ENCODE measurements at regions not wholly inside any gene's neighbourhood (a gene's known extent, or its start where the extent isn't known, plus 50 kb on each side); places are given as distances from the start of the nearest gene placed in this dataset.

- no peaks in the 10 kb centered on the region for H4K20me1 ChIP-seq (ENCODE audit: low read depth, low read length)
- no peak overlapping the region for H3K27ac ChIP-seq (ENCODE audit: low read depth, low read length)
- TF ChIP-seq EZH2phosphoT487 (conservative IDR thresholded peaks at IDR 0.05; ENCODE audit: low read length): no peak
- TF ChIP-seq CTCF (IDR thresholded peaks at IDR 0.05; ENCODE audit: insufficient read depth, low read length, poor library complexity, severe bottlenecking): no peak
- H2AFZ ChIP-seq (ENCODE audit: low read depth, low read length, severe bottlenecking): no peak overlapping the region
- no peak overlapping the region for H3K4me2 ChIP-seq (ENCODE audit: low read depth, low read length, poor library complexity, severe bottlenecking)
- H3F3A ChIP-seq (ENCODE audit: insufficient read depth): no peaks in the 10 kb centered on the region
- no peaks in the 10 kb centered on the region for H3K27me3 ChIP-seq (ENCODE audit: low read length)
- no peaks in the 10 kb centered on the region for H3K9me3 ChIP-seq (ENCODE audit: insufficient read depth, low read length)
- no peaks in the 10 kb centered on the region for H3K79me2 ChIP-seq (ENCODE audit: insufficient read depth, low read length)
- no peaks in the 10 kb centered on the region for H3K9me2 ChIP-seq (replicated peaks; ENCODE audit: insufficient read depth, low read length)
- H3K4me3 ChIP-seq (ENCODE audit: insufficient read depth, low read length, poor library complexity, severe bottlenecking): no peak overlapping the region
- no peak overlapping the region for H3K9ac ChIP-seq (ENCODE audit: low read length)
- no peaks in the 10 kb centered on the region for H3K36me3 ChIP-seq (ENCODE audit: low read length)
Measured at GRCh38 chr16:5188318-5188988, 90.9 kb upstream of the EEF2KMT start.

GRCh38 chr16:5187402-5187952, 89.9 kb upstream of the EEF2KMT start:
- Histone ChIP-seq H3K9ac (ENCODE audit: low read length) (no peak overlapping the region), H3K4me3 (ENCODE audit: insufficient read depth, low read length, poor library complexity, severe bottlenecking) (no peak overlapping the region), H4K20me1 (ENCODE audit: low read depth, low read length) (no peaks in the 10 kb centered on the region), H3K9me2 (replicated peaks; ENCODE audit: insufficient read depth, low read length) (no peaks in the 10 kb centered on the region), H3K9me3 (ENCODE audit: insufficient read depth, low read length) (no peaks in the 10 kb centered on the region), H3K4me2 (ENCODE audit: low read depth, low read length, poor library complexity, severe bottlenecking) (no peak overlapping the region), H3K27me3 (ENCODE audit: low read length) (no peaks in the 10 kb centered on the region), H3K79me2 (ENCODE audit: insufficient read depth, low read length) (no peaks in the 10 kb centered on the region), H2AFZ (ENCODE audit: low read depth, low read length, severe bottlenecking) (no peak overlapping the region), H3K36me3 (ENCODE audit: low read length) (no peaks in the 10 kb centered on the region), H3F3A (ENCODE audit: insufficient read depth) (no peaks in the 10 kb centered on the region), H3K27ac (ENCODE audit: low read depth, low read length) (no peak overlapping the region)
- TF ChIP-seq EZH2phosphoT487 (conservative IDR thresholded peaks at IDR 0.05; ENCODE audit: low read length): no peak
- no peak for TF ChIP-seq CTCF (IDR thresholded peaks at IDR 0.05; ENCODE audit: insufficient read depth, low read length, poor library complexity, severe bottlenecking)

GRCh38 chr16:5186381-5186903, 88.8 kb upstream of the EEF2KMT start:
- H3K36me3 ChIP-seq (ENCODE audit: low read length): no peaks in the 10 kb centered on the region
- no peaks in the 10 kb centered on the region for H3K9me3 ChIP-seq (ENCODE audit: insufficient read depth, low read length)
- H3K9me2 ChIP-seq (replicated peaks; ENCODE audit: insufficient read depth, low read length): no peaks in the 10 kb centered on the region
- TF ChIP-seq CTCF (IDR thresholded peaks at IDR 0.05; ENCODE audit: insufficient read depth, low read length, poor library complexity, severe bottlenecking) (no peak), EZH2phosphoT487 (conservative IDR thresholded peaks at IDR 0.05; ENCODE audit: low read length) (no peak)
- no peaks in the 10 kb centered on the region for H3K27me3 ChIP-seq (ENCODE audit: low read length)
- no peaks in the 10 kb centered on the region for H3K79me2 ChIP-seq (ENCODE audit: insufficient read depth, low read length)
- no peak overlapping the region for H3K9ac ChIP-seq (ENCODE audit: low read length)
- no peak overlapping the region for H3K27ac ChIP-seq (ENCODE audit: low read depth, low read length)
- H4K20me1 ChIP-seq (ENCODE audit: low read depth, low read length): no peaks in the 10 kb centered on the region
- no peak overlapping the region for H3K4me2 ChIP-seq (ENCODE audit: low read depth, low read length, poor library complexity, severe bottlenecking)
- H3K4me3 ChIP-seq (ENCODE audit: insufficient read depth, low read length, poor library complexity, severe bottlenecking): no peak overlapping the region
- no peak overlapping the region for H2AFZ ChIP-seq (ENCODE audit: low read depth, low read length, severe bottlenecking)
- no peaks in the 10 kb centered on the region for H3F3A ChIP-seq (ENCODE audit: insufficient read depth)

Measured in SU-DHL-6 (cell line).